ENCODE measurements at regions not wholly inside any gene's neighbourhood (a gene's known extent, or its start where the extent isn't known, plus 50 kb on each side); places are given as distances from the start of the nearest gene placed in this dataset.

DNA sequence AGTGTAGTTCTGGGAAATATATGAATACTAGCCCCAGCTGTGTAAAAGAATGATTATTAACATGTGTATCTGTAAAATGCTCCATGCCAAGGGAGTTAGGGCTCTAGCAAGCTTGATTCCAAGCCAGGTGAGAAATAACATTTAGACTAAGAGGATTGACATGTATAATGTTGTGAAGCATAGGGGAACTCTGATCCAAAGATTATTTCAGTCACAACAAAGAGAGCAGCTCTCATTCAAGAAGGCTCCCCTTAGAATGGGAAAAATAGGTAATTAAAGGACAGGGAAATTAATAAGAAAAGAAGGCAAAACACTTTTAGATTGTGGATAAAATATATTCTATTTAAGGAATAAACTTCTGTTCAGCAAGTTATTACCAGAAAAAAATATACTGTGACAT lies 347.3 kb upstream of the CDH7 start:
- no peak for DNase-seq

DNA sequence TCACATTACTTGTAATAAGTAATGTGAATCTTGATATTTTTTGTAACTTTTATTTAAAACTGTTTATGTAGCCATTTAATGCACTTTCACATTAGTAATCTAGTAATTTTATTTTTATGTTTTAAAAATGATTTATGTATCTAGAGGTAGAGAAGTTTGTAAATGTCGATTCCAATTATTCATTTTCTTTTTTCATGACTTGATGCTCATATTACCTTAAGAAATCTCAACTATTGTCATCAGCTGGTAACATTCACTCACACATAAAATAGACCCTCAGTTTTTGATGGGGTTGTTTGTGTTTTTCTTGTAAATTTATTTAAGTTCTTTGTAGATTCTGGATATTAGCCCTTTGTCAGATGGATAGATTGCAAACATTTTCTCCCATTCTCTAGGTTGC lies 351.7 kb upstream of the CDH7 start:
- no peak for DNase-seq

DNA sequence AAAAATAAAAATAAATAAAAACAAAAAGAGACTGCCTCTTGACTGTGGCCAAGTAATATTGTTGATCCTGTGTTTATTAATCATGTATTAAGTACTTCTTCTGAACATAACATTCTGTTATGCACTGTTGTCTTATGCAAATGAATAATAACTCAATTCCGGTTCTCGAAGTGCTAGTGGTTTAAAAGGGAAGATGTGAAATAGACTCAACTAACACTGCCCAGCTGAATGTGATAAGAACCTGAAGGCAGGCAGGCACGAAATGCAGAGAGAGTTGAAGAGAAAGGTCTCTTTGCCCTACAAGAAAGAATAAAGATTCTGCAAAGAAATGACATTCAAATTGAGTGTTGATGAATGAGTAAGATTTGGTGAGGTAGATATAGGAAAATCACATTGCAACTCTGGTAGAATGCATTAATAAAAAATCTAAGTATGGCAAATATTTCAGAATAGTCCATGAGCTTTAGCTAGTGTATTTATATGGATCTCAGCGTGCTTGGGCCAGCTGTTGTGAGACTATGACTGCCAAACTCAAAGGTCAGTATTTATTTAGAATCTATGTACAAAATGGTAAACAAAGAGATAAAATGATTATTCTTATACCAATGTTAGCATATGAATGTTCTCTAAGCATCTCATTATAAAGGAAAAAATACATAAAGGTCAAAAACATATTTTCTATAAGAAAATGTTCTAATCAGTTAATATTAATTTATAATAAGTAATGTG lies 352.3 kb upstream of the CDH7 start:
- no peak for DNase-seq

DNA sequence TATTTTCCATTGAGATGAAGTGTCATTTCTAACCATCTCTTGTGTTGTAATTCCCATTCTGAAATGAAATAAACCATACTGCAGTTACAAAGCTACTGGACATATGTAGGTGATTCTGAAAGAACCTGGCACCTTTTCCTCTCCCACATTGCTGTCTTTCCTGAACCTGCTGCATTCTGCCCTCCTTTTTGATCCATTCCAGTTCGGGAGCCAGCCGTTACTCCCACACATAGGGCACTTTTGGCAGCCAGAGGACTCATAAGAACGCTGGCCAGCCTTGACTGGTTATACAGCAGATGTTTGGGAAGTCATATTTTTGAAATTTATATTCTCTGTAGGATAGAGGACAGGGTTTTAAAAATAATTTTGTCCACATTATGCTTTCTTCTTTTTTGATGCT lies 369.8 kb upstream of the CDH7 start:
- DNase-seq = peak in 1 of 14 donors; percentile 86

DNA sequence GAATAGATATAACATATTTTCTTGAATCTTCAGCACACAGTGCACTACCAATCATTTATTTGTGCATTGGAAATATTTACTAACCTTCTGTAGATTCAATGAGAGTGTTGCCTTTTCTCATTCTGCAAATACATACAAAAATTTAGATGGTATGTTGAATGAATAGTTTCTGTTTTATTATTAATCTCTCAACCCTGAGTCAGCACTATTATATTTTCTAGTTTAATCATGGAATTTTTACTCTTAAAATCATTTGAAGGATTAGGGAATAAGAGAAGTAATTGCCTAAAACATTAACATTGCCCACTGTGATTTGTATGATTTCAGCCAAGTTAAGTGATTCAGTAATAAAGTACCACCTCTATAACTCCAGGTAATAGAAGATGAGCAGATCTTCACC lies 370.2 kb upstream of the CDH7 start:
- no peak for DNase-seq

DNA sequence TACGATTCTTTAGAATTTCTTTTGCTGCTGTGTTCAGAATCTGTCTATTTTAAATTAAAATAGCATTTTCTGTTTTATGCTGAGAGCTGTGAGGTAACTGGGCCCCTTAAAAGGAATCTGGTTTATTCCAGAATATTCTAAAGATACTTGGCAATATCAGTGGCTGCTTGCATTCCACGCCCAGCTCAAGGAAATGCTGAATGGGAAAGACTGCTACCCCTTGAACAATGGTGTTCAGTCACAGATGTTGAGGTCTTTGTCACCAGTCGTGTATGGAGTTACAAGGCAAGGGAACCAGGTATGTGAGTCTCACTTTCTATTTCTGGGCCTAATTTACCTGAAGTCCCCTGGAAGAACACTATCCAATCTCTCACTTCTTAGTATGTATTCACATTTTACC lies 377.9 kb upstream of the CDH7 start:
- no peak for DNase-seq

DNA sequence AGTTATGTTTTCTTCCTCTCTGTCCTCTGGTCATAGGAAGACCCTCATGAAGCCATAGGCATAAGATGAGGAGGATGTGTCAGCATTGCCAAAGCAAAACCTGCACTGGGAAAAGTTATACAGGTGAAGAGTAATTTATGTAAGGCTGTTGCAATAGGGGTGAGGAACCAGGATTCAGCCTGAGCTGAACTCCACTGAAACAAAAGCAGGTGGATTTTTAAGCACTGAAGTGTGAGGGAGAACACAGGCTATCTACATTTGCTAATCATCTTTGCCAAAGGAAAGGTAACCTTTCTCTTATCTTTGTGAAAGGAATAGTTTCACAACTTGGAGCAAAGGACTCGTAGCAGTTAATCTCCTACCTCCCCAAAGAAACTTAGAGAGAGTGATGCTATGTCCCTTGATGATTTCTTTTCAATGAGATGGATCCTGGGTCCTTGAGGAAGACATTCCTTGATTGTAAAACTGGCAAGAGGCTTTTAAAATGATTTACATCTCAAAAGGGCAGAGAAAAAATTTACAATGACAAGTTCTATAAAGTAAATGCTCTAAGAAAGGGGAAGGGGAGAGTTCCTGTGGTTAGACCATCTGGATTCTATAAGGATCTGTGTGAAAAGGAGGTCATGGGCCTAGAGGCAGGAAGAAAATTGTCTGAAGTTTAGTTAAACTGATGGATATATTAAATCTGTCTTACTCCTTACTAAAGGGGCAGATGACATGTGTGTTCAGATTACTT lies 385.4 kb upstream of the CDH7 start:
- no peak for DNase-seq

DNA sequence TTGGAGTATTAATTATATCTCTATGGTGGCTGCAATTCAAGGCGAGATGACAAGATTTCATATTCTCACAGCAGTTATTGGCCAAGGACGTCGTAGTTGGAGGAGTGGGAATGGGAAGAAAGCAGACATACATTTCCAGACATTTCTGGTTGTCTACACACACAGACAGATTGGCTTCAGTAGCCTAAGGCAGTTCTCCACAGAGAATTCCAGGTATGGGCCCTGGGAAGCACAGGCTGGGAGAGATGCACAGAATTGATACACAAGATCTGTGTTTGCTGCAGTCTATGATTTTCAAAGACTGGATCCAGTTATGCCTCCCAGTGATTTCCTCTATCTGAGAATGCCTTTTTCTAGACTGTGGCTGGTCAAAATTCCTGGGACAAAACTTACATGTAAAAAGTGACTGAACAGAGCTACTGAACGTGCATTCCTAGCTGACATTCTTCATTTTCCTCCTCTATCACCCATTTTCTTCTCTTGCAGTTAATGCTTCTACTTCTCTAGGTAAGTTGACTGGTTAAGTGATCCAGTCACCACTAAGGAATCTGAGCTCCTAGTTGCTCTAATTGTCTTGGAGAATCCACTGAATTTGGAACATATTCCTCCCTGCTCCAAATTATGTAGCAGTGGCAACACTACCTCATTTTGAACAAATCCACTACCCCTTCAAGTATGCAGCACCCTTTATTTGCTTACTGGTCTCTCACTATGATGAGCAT lies 386.7 kb upstream of the CDH7 start:
- DNase-seq = no peak

DNA sequence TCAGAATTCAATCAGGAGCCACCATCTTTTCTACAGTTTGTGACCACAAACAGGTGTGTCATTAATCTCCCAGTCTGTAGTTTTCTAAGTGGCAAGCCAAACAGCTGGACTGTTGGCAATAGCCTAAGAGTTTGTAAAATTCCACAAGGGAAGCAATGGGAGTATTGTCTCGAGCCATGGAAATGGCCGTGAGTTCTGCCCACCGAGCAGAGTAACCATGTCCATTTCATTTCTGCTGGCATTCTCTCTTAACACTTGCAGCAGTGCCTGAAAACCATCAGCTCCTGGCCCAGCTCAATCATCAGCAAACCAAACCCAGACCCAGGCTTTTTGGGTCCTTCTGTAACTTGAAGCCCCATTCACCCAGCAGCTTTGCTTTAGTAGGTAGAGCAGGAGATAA lies 387.8 kb upstream of the CDH7 start:
- DNase-seq = no peak

DNA sequence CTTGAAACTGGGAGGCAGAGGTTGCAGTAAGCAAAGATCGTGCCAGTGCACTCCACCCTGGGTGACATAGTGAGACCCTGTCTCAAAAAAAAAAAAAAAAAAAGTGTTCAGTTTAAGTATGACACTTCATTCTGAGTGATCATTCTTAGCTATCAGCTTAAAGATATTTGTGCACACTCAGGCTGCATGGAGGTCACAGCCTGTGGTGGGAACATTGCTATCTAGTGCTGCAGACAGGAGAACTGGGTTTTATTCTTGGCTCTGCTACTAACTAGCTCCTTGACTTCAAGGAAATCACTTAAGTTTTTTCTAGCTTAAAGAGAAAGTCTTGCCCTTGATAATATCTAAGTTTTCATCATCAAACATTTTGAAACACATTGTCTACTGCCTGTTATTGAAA lies 391.3 kb upstream of the CDH7 start:
- no peak for DNase-seq

DNA sequence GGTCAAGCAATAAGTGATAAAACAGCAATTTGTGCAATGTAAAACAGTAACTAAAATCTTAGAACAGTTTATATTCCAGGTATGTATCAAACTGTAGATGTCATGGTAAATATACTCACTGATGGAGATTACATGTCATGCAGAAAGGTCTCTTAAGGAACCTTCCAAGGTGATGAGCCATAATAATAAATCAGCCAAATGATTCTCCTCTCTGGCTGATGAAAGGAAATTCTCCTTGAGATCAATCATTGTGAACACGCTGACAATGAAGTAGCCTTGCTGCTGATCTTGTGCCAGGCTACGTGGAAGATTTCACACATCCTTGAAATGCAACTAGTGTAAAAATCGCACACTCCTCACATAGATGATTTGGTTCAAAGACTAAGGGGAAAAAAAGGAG lies 392.5 kb upstream of the CDH7 start:
- DNase-seq = no peak

DNA sequence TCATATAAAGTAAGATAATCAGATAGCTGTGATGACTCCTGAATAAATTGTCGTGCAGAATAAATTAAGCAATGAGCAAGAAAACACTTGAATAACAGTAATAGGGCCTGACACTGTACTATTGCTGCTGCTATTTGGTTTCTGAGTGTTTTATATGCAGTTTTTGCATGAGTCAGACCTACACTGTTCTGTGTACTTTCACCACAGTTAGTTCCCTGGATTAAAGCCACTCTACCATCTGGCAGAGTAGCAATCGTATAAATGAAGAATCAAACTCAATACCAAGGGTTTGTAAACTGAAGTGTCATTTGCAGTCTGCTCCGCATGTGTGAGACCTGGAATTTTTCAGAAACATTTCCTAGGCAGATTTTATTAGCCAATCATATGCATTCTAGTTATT lies 398.6 kb upstream of the CDH7 start:
- peak in 1 of 14 donors; percentile 15 for DNase-seq

DNA sequence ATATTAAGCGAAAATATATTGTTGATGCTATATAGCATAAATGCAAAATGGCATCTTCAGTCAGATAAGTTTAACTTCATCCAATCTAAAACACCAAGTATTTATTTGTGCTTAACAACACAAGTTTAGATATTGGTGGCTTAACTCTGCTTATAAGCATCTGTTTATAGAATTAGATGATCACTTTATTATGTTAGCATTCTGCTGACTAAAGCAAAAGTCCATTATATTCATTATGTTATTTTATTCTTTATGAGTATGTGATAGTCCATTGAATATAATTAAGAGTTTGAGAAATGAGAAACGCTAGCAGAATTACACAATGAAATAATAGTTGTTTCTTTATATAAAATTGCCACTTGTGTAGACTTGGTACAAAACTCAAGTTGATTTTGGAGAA lies 401.2 kb upstream of the CDH7 start:
- DNase-seq = no peak

DNA sequence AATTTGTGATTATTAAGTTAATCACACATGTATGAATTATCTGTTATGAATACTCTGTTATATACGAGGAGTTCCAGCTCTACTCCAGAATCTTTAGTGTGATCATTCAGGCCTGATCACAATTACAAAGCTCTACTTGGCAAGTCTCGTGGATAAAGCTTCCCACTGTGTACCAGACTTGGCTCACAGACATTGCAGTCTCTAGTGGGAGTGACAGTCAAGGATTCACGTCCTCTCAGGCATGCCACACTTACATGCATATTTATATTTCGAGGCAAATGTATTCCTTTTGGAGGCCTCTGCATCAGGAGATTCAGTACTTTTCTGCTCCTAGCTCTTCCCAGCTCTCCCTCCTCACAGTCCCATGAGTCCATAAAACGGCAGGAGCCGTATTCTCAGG lies 403.4 kb upstream of the CDH7 start:
- no peak for DNase-seq

DNA sequence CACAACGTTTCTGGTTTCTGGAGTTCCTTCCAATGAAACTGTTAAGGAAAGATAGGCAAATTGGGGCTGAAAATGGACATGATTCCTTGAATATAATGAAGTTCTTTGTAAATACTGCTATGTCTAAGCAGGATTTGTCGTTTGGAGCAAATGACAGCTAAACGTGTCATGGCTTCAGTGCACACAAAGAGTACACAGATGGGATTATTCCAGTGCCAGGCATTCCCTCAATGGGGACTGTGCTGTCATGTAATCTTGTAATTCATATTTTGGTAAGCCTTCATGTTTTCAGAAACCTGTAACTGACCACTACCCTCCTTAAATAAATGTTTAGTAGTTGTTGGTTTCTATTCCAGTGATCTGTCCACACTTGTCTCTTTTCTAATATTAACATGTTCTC lies 404.7 kb upstream of the CDH7 start:
- DNase-seq = no peak

DNA sequence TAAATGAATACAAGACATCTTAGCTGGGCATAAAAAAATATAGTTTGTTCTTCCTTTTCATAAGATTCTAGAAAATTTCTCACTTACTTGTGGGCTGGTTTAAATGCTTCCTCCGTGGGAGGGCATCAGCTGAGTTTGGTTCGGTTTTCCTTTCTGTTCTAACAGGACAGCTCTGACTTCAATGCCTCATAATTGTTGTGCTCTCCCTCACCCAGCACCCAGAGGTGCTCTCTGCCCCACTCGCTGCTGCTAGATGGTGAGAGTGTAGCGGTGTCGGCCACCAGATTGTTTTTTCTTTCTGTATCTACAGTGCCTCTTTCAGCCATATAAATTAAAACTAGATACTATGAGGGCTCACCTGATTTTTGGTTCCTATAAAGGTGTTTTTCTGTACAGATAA lies 407.2 kb upstream of the CDH7 start:
- no peak for DNase-seq

DNA sequence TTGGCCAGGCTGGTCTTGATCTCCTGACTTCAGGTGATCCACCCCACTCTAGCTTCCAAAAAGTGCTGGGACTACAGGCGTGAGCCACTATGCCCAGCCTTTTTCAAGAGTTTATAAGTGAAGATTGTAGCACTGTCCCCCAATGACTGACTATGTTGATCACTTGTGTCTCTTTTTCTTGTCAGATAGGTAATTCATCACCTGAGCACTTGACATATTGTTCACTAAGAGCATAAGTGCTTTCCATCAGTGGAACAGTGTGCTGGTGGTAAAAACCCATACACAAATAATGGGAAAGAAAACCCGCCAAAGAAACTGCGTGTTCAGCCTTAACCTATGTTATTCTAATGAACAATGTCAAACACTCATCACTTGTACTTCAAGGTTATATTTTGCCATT lies 414.4 kb upstream of the CDH7 start:
- DNase-seq = no peak

DNA sequence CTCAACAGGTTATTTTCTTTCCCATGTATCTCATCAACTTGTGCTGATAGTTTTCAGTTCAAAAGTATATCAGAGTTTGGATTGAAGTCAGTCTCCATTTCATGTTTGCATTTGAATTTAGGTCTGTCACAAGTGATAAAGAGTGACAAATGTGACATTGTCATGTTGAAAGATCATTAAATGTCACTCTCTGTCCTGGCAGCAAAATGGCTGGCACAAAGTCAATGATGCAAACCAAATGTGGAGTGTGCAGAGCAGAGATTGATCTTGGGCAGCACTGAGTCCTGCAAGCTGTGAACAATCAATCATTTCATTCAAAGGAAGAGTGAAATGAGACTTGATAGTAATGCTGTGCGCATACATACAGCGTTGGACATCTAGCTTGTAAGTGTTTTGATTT lies 421.8 kb upstream of the CDH7 start:
- DNase-seq = no peak

DNA sequence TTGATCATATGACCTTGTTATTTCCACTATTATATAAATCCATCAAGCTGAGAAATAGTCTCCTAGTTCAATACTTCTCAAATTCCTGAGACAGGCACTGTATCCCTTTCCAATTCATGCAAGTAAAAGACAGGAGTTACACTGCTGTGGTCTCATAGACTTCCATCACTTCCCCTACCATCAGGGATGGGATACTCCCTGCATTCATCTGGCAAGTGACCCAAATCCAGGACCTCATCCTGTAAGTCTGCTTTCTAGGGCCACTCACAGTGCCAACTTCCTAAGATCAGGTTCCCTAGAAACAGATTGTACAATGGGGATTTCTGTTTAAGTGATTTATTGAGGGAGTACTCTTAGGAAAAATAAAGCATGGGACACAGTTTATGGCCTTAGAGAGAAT lies 424.0 kb upstream of the CDH7 start:
- DNase-seq = no peak

DNA sequence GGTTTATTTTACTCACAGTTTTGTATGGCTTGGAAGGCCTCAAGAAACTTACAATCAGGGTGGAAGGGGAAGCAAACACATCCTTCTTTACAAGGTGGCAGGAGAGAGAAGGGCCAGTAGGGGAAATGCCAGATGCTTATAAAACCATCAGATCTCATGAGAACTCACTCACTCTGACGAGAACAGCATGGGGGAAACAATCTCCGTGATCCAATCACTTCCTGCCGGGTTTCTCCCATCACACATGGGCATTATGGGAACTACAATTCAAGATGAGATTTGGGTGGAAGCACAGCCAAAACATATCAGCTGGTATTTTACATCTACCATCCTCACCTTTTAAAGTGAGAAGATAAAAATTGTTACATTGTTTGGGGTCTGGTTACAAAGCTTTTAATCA lies 427.9 kb upstream of the CDH7 start:
- no peak for DNase-seq

DNA sequence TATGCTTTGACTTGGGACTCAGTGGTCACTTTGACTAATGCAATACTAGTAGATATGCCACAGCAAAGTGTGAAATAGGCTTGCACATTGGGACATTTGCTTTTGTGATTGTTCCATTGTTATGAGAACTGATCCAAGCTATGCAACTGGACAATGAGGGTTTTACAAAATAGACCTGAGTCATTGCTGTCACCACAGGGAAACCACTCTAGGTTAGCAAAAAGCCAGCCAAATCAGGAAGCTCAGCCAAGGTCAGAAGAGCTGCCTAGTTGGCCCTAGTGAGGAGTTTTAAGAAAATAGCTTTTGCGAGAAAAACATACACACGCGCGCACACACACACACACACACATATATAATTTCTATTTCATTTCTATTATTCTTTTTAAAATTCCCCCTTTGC lies 452.4 kb upstream of the CDH7 start:
- no peak for DNase-seq

DNA sequence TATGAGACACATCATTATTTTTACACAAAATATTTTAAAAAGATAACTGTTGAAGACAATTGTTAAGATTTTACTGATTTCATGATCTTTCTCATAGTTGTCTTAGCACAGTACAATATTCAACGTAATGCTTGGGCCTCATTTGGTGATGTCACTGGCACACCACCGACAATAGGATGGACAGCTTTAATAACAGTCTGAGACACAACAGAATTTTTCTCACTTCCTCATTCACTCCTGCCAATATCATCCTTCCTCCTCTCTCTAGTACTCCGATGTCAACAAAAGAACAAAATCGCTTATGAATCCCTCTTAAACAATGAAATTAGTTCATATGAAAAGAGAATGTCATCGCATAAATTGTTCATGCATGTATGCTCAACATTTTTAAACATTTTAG lies 461.9 kb upstream of the CDH7 start:
- DNase-seq = no peak

DNA sequence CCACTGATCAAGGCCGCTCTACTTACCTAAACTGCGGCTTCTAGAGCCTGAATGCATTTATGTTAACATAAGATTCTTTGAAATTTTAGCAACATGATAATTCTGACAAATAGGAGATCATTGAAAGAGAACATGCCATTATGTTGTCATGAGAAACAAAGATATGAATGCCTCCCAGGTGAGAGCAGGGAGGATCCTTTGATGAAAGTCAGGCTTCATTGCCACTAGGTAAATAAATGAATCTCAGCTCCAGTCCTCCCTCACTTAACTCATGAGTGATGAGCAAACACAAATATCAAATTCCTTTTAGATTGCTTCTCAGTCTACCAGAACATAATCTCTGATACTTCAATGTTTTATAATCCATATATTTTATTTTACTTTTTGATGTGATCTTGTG lies 463.2 kb upstream of the CDH7 start:
- DNase-seq = no peak

DNA sequence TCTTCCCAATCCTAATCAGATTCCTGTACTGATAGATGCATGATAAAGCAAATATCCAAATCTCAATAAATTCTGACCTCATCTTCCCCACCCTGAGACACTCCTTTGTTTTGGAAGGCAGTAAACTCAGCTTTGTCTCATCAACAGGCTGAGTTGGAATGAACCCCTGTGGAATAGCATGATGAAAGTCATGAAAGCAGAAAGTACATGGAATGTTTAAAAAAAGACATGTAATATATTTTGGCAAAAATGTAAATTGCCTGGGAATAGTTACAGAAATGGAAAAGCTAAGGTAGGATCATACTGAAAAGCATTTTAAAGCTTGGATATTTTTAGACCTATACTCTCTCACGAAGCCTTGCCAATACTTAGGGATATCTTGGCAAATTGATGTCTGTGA lies 468.7 kb upstream of the CDH7 start:
- no peak for DNase-seq

Measured in C1 segment of cervical spinal cord (tissue), 14 donors.